ENCODE measurements at regions not wholly inside any gene's neighbourhood (a gene's known extent, or its start where the extent isn't known, plus 50 kb on each side); places are given as distances from the start of the nearest gene placed in this dataset.
"Not testable (repeated sequence)": the region's sequence is repeated elsewhere in the genome, so short reads cannot be mapped to it uniquely, and the experiment has no call there.

DNA sequence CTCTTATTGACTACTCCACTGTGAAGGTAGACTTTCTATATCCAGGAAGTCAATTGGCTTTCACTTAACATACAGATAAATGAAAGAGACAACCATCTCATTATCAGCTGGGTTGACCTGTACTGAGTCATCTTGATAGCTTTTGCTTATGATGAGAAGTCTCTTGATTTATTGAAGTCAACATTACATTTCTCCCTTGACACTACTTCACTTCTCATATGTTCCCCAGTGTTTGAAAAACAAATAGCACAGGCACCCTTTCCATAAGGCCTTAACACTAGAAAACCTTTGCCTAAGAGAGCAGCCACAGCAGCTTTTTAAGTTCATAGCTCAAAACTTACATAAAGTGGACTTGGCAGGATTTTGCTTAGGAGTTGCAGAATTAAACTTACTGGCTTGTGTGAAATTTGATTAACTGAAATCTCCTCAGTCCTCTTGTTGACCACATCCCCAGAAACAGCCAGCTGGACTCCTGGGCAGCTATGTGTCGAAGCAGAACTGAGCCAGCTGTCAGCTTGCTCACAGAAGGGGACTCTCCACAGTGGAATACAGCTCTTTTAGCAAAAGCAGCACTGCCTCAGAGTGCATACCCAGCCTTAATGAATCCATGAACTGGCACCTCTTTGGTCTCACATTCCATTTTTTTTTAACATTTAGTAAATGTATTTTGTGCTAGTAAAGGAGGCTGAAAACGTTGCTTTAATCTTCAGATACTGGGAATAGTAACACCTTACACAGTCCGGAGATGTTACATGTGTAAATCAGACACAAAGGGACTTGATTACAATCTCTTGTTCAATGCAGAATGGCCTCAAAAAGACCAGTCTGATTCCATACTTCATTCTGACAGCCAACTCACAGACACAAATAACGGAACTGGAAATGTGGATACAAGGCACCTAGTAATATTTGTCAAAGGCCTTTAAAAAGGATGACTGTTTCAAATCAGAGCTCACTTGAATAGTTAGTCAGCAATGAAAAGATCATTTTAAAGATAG lies 1532.7 kb downstream of the HACE1 start:
- in situ Hi-C loops (cut with HindIII; ENCODE audit: low pct_unique_long_range_greater_than_20kb, low sequenced_read_pairs), result no loop called here
- DNase-seq (ENCODE audit: low read depth), result no peak

DNA sequence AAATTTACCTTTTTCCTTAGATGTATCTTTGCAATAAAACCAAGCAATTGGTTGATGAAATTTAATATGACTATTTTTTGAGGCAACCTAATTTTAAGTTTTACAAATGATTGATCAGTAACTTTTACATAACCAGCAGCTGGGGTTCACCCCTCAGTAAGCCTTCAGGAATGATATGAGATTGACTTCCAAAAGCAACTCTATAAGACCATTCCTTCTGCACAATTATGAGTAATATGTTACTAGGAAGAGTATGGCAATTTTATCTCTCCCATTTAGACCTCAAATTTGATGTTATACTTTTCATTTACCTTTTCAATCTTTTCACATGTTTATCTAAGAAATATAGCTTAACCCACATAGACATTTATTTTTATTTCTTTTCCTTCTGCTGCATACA lies 1546.3 kb downstream of the HACE1 start:
- in situ Hi-C loops (cut with HindIII; ENCODE audit: low pct_unique_long_range_greater_than_20kb, low sequenced_read_pairs), result no loop called here
- no peak for DNase-seq (ENCODE audit: low read depth)

DNA sequence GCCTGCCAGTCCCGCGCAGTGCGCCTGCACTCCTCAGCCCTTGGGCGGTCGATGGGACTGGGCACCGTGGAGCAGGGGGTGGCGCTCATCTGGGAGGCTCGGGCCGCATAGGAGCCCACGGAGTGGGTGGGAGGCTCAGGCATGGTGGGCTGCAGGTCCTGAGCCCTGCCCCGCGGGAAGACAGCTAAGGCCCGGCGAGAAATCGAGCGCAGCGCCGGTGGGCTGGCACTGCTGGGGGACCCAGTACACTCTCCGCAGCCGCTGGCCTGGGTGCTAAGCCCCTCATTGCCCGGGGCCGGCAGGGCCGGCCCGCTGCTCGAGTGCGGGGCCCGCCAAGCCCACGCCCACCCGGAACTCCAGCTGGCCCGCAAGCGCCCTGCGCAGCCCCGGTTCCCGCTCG lies 1565.3 kb downstream of the HACE1 start:
- DNase-seq (ENCODE audit: low read depth); in situ Hi-C loops (cut with HindIII; ENCODE audit: low pct_unique_long_range_greater_than_20kb, low sequenced_read_pairs): not testable (repeated sequence)

DNA sequence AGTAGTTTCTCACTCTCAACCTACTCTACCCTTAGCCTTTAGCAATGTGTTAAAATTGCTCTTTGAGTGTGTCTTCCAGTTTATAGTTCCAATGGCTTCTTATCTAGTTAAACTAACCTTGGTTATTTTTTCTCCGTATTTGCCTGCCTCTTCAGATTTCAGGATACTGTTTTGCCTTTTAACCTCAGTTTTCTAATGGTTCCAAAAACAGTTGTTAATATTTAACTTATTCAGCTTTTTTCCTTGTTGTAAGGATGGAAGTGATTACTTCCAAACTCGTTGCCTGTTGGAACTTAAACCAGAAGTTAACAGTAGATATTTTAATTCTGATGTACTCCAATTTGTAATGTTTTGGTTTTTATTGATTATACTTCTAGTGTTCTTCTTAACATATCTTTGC lies 1574.9 kb downstream of the HACE1 start:
- DNase-seq (ENCODE audit: low read depth), result no peak
- in situ Hi-C loops (cut with HindIII; ENCODE audit: low pct_unique_long_range_greater_than_20kb, low sequenced_read_pairs), result no loop called here

DNA sequence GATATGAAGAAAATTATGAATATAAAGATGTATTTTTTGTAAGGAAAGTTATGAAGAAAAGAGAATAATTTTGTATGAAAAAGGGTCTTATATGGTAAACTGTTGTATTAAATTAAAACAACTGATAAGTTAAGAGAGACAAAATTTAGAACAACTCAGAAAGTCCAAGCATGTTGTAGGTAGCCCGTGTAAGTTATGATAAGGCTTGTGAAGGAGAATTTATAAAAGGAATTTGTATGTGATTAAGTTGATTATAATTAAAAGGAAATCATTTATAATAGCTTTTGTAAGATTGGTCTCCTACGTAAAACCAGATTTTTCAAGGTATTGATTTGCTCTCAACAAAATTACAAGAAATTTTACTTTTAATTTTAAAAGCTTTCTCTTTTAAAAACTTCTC lies 1579.3 kb downstream of the HACE1 start:
- in situ Hi-C loops (cut with HindIII; ENCODE audit: low pct_unique_long_range_greater_than_20kb, low sequenced_read_pairs), result no loop called here

DNA sequence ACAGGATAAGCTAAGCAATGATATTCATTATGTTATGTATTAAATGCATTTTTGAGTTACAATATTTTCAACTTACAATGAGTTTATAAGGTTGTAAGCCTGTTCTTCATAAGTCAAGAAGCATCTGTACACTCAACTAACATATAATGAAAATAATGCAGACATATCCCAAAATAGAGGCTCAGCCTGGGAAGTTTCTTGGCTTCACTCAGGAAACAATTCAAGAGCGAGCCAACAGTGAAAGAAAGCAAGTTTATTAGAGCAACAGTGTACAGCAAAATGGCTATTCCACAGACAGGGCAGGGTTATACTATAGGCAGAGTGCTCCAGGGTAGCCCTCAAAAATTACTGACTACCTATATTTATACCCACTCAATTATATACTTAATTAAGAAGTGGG lies 1581.8 kb downstream of the HACE1 start:
- in situ Hi-C loops (cut with HindIII; ENCODE audit: low pct_unique_long_range_greater_than_20kb, low sequenced_read_pairs), result no loop called here
- no peak for DNase-seq (ENCODE audit: low read depth)

More for the DNA sequence above, 1579.3 kb downstream of the HACE1 start:
- DNase-seq (ENCODE audit: low read depth), result no peak

DNA sequence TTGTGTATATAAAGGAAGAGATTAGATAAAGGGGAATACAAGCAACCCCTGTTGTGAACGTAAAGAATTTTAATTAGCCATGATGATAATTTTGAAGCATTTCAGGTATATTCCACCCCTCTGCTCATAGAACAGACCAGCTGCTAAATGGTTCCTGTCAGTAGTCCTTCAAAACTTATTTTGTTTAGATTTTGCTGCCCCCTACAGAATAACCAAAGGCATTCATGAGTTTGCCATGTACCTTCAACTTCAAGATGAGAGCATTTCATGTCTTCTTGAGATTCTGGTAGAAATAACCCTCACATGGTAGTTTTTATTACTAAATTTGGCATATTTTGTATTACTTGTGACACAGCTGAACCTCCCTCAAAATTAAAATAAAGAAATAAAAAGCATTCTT lies 1586.7 kb downstream of the HACE1 start:
- in situ Hi-C loops (cut with HindIII; ENCODE audit: low pct_unique_long_range_greater_than_20kb, low sequenced_read_pairs), result no loop called here
- no peak for DNase-seq (ENCODE audit: low read depth)

DNA sequence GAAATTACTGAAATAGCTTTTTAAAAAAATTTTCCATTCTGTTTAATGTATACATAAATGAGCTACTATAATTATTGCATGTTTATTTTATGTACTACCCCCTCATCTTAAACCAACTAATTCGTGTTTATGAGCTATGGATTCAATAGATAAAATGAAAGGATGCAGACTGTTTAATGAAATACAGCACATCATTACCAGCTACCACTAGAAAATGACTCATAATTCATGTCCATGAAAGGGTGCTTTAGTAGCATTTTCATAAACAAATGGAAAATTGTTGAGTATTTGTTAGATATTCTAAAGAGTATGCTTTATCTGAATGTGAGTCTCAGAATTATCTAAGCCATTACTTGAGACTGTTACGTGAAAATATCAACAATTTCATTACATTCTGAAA lies 1590.1 kb downstream of the HACE1 start:
- in situ Hi-C loops (cut with HindIII; ENCODE audit: low pct_unique_long_range_greater_than_20kb, low sequenced_read_pairs), result no loop called here
- no peak for DNase-seq (ENCODE audit: low read depth)

DNA sequence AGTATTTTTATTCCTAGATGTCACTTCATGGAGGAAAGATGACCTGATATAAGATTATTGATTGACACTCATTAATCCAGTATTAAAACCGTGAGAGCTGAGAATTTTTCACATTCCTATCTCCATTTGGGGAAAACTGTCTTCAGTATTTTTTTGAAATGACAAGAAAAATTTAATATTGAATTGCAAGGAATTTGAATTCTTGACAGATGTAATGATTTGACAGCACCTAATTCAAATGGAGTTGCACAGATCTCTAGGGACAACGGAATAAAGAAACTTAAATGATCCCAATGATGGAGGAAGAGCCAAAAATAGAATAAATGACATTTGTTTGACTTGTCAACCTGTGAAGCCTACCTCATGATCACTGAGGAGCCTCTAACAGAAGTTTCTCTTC lies 1591.4 kb downstream of the HACE1 start:
- no peak for DNase-seq (ENCODE audit: low read depth)
- in situ Hi-C loops (cut with HindIII; ENCODE audit: low pct_unique_long_range_greater_than_20kb, low sequenced_read_pairs), result no loop called here

DNA sequence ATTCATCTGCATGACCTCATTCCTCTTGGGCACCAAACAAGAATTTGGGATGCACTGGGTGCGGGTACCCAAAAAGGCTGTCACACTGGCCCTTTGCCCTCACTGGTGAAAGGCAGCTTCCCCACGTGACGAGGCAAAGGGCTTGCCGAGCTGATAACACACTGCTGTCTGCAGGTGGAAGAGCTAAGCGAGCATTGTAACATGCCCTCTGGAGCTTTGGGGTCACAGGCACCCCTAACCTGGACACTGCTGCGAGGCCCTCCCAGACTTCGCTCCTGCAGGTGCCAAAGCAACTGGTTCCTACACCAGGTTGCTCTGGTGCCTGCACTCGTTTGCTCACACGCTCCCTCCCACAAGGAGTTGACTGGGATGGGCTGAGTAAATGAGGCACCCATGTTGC lies 1595.7 kb downstream of the HACE1 start:
- DNase-seq (ENCODE audit: low read depth), result no peak
- in situ Hi-C loops (cut with HindIII; ENCODE audit: low pct_unique_long_range_greater_than_20kb, low sequenced_read_pairs), result no loop called here

DNA sequence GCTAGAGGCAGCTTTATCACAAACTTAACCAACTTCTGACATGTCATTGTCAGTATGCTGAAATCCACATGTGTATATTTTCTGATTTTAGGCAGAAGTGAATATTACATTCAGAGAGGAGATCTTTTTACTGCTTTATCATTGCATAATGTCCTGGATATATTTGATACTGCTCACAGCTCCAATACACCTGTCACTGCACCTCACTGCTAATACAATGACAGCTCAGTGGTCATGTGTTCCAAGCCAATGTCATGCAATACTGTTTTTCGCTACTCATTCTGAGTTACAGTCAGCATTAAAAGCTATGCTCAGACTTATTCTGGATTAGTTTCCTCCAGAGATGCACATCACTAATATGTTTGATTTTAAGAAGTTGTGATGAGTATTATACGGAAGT lies 1604.6 kb downstream of the HACE1 start:
- in situ Hi-C loops (cut with HindIII; ENCODE audit: low pct_unique_long_range_greater_than_20kb, low sequenced_read_pairs), result no loop called here
- no peak for DNase-seq (ENCODE audit: low read depth)

DNA sequence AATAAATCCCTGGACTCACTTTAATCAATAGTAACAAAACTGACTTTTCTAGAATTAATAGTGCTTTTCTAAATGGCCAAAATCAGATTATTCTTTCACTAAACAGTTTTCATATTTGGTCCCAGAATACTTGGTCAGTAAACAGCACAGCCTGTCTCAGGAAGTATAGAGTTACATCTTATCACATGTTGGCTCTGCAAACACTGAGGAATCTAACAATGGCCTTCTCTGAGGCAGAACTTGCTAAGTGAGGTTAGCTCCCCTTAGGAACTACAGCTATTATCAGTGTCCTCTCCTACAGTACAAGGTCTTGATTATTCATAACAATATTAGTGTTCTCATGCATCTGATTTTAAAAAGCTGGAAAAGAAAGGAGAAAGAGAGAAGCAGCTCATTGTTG lies 1622.8 kb downstream of the HACE1 start:
- DNase-seq (ENCODE audit: low read depth), result no peak
- in situ Hi-C loops (cut with HindIII; ENCODE audit: low pct_unique_long_range_greater_than_20kb, low sequenced_read_pairs), result no loop called here

DNA sequence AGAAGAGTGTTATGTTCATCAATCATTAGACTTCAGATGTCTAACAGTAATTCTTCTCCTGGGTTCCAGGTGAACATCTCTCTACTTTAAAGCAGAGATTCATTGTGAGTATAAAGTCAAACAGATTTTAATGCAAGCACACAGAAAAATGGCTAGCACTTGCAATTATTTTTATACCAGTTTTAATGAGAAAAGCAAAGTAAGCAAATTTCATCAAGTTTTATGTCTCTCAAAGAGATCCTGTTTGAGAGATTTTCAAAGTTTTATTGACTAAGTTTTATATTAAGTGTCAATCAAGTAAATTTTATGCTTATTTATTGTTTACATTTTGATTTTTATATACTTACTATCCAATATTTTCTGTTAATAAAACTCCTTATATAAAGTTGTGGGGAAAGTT lies 1628.5 kb downstream of the HACE1 start:
- in situ Hi-C loops (cut with HindIII; ENCODE audit: low pct_unique_long_range_greater_than_20kb, low sequenced_read_pairs), result no loop called here
- DNase-seq (ENCODE audit: low read depth), result no peak

DNA sequence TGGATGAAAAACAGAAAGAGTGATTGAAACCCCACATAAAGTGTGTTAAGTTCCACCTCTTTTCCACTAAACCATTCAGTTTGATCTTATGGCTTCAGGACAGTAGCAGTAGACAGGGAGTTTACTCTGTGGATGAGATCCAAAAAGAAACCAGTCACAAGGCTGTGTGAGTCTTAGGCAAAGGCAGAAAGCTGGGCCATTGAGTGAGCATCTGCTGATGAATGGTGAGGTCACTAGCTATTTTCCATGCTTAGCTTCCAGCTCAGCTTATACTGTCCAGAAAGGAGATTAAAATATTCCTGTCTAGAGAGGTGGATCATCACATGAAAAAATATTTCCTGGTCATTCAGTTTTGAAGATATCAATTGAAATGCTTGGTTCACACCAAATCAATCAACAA lies 1643.9 kb downstream of the HACE1 start:
- no peak for DNase-seq (ENCODE audit: low read depth)
- in situ Hi-C loops (cut with HindIII; ENCODE audit: low pct_unique_long_range_greater_than_20kb, low sequenced_read_pairs), result no loop called here

DNA sequence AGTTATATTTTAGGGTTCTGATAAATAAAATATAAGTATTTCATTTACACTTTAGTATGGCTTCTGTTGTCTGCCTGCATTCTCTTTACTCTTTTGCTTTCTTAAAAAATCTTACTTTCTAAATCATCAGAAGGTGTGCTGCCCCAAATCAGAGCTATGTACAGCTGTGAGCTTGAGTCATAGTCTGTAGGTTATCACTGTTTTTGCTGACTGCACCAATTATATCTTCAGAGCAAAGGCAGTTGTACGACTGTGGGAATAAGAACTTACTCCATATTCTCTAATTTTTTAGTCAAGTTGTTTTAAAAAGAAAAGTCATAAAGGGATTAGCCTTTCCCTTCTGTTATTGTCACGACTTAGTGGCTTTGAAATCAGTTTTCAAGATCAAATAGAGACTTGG lies 1649.0 kb downstream of the HACE1 start:
- in situ Hi-C loops (cut with HindIII; ENCODE audit: low pct_unique_long_range_greater_than_20kb, low sequenced_read_pairs), result no loop called here
- no peak for DNase-seq (ENCODE audit: low read depth)

DNA sequence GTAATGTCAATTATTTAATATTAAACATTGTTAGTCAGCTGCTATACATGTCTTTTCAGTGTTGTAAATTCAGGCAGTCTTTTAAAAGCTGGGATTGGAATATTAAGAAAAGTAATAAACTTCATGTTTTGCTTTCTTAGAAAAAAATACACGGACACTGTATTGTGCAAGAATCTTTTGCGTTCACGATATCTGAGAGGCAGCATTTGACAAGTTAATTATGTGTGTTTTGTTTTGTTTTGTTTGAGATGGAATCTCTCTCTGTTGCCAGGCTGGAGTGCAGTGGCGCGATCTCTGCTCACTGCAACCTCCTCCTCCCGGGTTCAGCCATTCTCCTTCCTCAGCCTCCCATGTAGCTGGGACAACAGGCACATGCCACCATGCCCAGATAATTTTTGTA lies 1661.3 kb downstream of the HACE1 start:
- no peak for DNase-seq (ENCODE audit: low read depth)
- in situ Hi-C loops (cut with HindIII; ENCODE audit: low pct_unique_long_range_greater_than_20kb, low sequenced_read_pairs), result no loop called here

DNA sequence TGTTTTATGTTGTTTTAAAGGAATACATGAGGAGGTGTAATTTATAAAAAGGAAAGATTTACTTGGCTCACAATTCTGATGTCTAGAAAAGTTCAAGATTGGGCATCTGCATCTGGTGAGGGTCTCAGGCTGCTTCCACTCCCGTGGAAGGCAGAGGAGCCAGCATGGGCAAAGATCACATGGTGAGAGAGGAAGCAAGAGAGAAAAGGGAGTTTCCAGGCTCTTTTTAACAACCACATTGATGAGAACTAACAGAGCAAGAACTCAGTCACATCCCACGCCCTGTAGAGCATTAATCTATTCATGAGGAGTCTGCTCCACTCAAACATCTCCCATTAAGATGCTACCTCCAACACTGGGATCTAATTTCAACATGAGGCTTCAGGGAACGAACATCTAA lies 1666.3 kb downstream of the HACE1 start:
- in situ Hi-C loops (cut with HindIII; ENCODE audit: low pct_unique_long_range_greater_than_20kb, low sequenced_read_pairs), result no loop called here
- DNase-seq (ENCODE audit: low read depth), result no peak

DNA sequence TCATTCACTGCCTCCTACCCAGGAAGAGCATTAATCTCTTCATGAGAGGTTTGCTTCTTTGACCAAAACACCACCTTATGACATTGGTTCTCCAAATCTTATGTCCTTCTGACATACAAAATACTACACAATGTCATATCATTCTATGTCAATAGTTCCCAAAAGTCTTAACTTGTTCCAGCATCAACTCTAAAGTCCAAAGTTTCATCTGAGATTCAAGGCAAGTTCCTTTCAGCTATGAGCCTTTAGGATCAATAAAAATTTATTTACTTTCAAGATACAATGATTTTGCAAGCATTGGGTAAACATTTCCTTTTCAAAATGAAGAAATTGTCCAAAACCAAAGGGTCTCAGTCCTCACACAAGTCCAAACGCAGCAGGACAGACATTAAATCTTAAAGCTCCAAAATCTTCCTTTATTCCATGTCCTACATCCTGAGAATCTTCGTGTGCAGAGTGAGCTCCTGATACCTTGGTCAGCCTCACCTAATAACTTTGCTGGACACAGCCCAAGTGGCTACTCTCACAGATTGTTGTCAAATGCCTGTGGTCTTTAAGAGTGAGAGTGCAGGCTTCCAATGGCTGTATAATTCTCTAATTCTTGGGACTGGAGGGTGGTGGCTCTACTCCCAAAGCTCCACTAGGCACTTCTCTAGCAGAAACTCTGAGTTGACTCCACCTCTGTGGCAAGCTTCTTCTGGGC lies 1668.2 kb downstream of the HACE1 start:
- in situ Hi-C loops (cut with HindIII; ENCODE audit: low pct_unique_long_range_greater_than_20kb, low sequenced_read_pairs), result no loop called here
- no peak for DNase-seq (ENCODE audit: low read depth)

DNA sequence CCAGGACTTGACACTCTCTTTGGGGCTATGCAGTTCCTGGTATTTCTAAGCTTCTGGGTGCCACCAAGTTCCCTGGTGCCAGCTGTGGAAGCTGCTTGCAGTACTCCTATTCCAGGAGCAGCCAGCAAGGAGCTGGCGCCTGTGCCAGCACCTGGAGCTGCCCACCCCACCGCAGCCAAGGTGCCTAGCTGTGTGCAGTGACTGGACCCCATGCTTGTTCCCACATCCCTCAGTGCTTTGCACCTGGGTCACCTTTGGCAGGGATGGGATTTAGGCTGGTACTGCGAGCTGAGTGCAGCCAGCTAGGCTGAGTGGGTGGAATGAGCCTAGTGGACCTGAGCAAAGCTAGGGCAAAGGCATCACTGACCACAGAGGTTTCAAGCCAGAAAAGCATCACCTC lies 1674.9 kb downstream of the HACE1 start:
- in situ Hi-C loops (cut with HindIII; ENCODE audit: low pct_unique_long_range_greater_than_20kb, low sequenced_read_pairs), result no loop called here
- DNase-seq (ENCODE audit: low read depth), result no peak
